ENCODE measurements at regions not wholly inside any gene's neighbourhood (a gene's known extent, or its start where the extent isn't known, plus 50 kb on each side); places are given as distances from the start of the nearest gene placed in this dataset.

- DNase-seq, result no peak
Observed at GRCh38 chr14:34348592-34348991, 113.4 kb downstream of the SPTSSA start.

- no peak for DNase-seq
Observed at GRCh38 chr14:34347683-34348082, 114.4 kb downstream of the SPTSSA start.

- DNase-seq, result no peak
Observed at GRCh38 chr14:34345718-34346465, 116.1 kb downstream of the SPTSSA start.

GRCh38 chr14:34344318-34344717 lies 117.7 kb downstream of the SPTSSA start:
- DNase-seq, result no peak

- no peak for DNase-seq
Observed at GRCh38 chr14:34340025-34340625, 121.9 kb downstream of the SPTSSA start.

GRCh38 chr14:34338056-34338455 lies 124.0 kb downstream of the SPTSSA start:
- no peak for DNase-seq

GRCh38 chr14:34336501-34336900 lies 125.5 kb downstream of the SPTSSA start:
- no peak for DNase-seq

GRCh38 chr14:34335968-34336367 lies 126.1 kb downstream of the SPTSSA start:
- DNase-seq, result no peak

GRCh38 chr14:34334329-34334728 lies 127.7 kb downstream of the SPTSSA start:
- no peak for DNase-seq

- DNase-seq, result peak; percentile 43
Observed at GRCh38 chr14:34331728-34332623, 130.1 kb downstream of the SPTSSA start.

GRCh38 chr14:34330846-34331245 lies 131.2 kb downstream of the SPTSSA start:
- no peak for DNase-seq

GRCh38 chr14:34329301-34329700 lies 132.7 kb downstream of the SPTSSA start:
- DNase-seq, result no peak

- DNase-seq, result no peak
Observed at GRCh38 chr14:34328178-34328577, 133.9 kb downstream of the SPTSSA start.

- no peak for DNase-seq
Observed at GRCh38 chr14:34325493-34325892, 136.5 kb downstream of the SPTSSA start.

GRCh38 chr14:34324363-34324795 lies 137.7 kb downstream of the SPTSSA start:
- DNase-seq, result peak; percentile 42

- peak; percentile 44 for DNase-seq
Observed at GRCh38 chr14:34322940-34323418, 139.1 kb downstream of the SPTSSA start.

GRCh38 chr14:34319140-34319539 lies 142.9 kb downstream of the SPTSSA start:
- no peak for DNase-seq

- DNase-seq, result no peak
Observed at GRCh38 chr14:34318014-34318413, 144.0 kb downstream of the SPTSSA start.

GRCh38 chr14:34310724-34311123 lies 151.3 kb downstream of the SPTSSA start:
- DNase-seq, result no peak

GRCh38 chr14:34303811-34304210 lies 158.2 kb downstream of the SPTSSA start:
- DNase-seq, result no peak

- DNase-seq, result no peak
Observed at GRCh38 chr14:34302654-34303053, 159.4 kb downstream of the SPTSSA start.

- no peak for DNase-seq
Observed at GRCh38 chr14:34300882-34301734, 160.9 kb downstream of the SPTSSA start.
